ENCODE measurements at regions not wholly inside any gene's neighbourhood (a gene's known extent, or its start where the extent isn't known, plus 50 kb on each side); places are given as distances from the start of the nearest gene placed in this dataset.

- TF ChIP-seq CTCF (IDR thresholded peaks at IDR 0.05; ENCODE audit: insufficient read depth, low read length, missing control alignments): no peak
- CTCF ChIA-PET: interaction anchor here (0.7 to 1.2 kb wide), 3 partner anchors 12 to 266 kb away, joined by 3 to 4 read pairs (median 3); no protein-coding TSS in a partner anchor
- POLR2A ChIA-PET: no interaction called here
- H3K4me3 ChIP-seq (ENCODE audit: low read depth, low read length): no peak overlapping the region
- DNase-seq (ENCODE audit: low read depth, low spot score): no peak
Measured at GRCh38 chr7:106196460-106197021, 84.4 kb upstream of the SYPL1 start.

GRCh38 chr7:106193661-106194060 lies 81.5 kb upstream of the SYPL1 start:
- H3K4me3 ChIP-seq (ENCODE audit: low read depth, low read length): no peak overlapping the region
- POLR2A ChIA-PET: no interaction called here
- CTCF ChIA-PET: interaction anchor here (1.8 kb wide), 1 partner anchor 17 kb away, joined by 6 read pairs; no protein-coding TSS in a partner anchor
- no peak for DNase-seq (ENCODE audit: low read depth, low spot score)
- TF ChIP-seq CTCF (IDR thresholded peaks at IDR 0.05; ENCODE audit: insufficient read depth, low read length, missing control alignments): no peak

GRCh38 chr7:106190589-106191330 lies 78.6 kb upstream of the SYPL1 start:
- ChIA-PET POLR2A (no interaction called here), CTCF (interaction anchor here (1.1 to 2.4 kb wide), 3 partner anchors 14 to 272 kb away, joined by 3 to 6 read pairs (median 5); no protein-coding TSS in a partner anchor)
- TF ChIP-seq CTCF (IDR thresholded peaks at IDR 0.05; ENCODE audit: insufficient read depth, low read length, missing control alignments): no peak
- no peak overlapping the region for H3K4me3 ChIP-seq (ENCODE audit: low read depth, low read length)
- DNase-seq (ENCODE audit: low read depth, low spot score): no peak

DNA sequence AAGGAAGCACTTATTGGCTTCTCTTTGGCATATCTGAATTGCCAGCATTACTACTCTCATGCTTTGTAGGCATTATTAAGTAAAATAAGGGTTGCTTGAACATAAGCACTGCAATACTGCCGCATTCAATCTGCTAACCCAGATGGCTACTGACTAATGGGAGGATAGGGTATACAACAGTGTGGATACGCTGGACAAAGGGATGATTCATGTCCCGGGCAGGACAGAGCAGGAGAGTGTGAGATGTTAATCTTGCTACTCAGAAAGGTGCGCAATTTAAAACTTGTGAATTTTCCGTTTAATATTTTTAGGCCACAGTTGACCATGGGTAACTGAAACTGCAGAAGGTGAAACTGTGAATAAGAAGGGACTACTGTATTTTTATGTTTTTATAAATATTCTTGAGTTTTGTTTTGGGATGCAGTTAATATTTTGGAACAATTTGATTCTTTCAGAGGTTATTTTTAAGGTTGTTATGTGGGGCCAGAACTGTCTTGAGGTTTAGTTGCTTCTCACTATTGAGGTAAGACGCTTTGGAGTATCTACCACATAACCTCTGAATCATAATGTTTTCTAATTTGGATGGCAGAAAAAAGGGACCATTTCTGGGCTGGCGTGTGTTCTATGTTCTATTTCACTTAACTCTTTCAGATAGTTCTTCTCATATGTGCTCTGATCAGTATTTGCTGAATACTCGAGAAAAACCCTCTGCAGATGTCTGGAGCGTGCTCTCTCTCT lies 75.7 kb upstream of the SYPL1 start:
- H3K4me3 ChIP-seq (ENCODE audit: low read depth, low read length): no peak overlapping the region
- ChIA-PET POLR2A (no interaction called here), CTCF (interaction anchor here (1.2 to 1.9 kb wide), 2 partner anchors 12 to 275 kb away, joined by 4 to 8 read pairs; no protein-coding TSS in a partner anchor)
- no peak for DNase-seq (ENCODE audit: low read depth, low spot score)
- no peak for TF ChIP-seq CTCF (IDR thresholded peaks at IDR 0.05; ENCODE audit: insufficient read depth, low read length, missing control alignments)

DNA sequence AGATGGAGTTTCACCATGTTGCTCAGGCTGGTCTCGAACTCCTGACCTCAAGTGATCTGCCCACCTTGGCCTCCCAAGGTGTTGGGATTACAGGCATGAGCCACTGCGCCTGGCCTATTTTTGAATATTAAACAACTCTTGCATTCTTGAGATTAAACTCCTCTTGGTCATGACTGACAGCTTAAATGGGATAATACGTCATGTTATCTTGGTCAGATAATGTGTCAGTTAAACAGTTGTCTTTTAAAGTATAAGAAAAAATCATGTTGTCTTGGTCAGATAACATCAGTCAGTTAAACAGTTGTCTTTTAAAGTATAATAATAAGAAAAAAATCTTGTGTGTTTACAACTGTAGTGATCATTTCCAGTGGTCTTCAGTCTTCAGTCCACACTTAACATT lies 73.6 kb upstream of the SYPL1 start:
- DNase-seq (ENCODE audit: low read depth, low spot score): no peak
- no peak for TF ChIP-seq CTCF (IDR thresholded peaks at IDR 0.05; ENCODE audit: insufficient read depth, low read length, missing control alignments)
- H3K4me3 ChIP-seq (ENCODE audit: low read depth, low read length): no peak overlapping the region
- CTCF ChIA-PET: interaction anchor here (1.7 to 2.3 kb wide), 2 partner anchors 9 to 276 kb away, joined by 8 read pairs; no protein-coding TSS in a partner anchor
- POLR2A ChIA-PET: no interaction called here

- CTCF ChIA-PET: interaction anchor here (1.5 to 2.3 kb wide), 2 partner anchors 278 to 281 kb away, joined by 7 to 8 read pairs; no protein-coding TSS in a partner anchor
Measured at GRCh38 chr7:106183952-106184351, 71.8 kb upstream of the SYPL1 start.

More at GRCh38 chr7:106183952-106184351, 71.8 kb upstream of the SYPL1 start:
- H3K4me3 ChIP-seq (ENCODE audit: low read depth, low read length): no peak overlapping the region
- POLR2A ChIA-PET: no interaction called here
- no peak for DNase-seq (ENCODE audit: low read depth, low spot score)
- TF ChIP-seq CTCF (IDR thresholded peaks at IDR 0.05; ENCODE audit: insufficient read depth, low read length, missing control alignments): no peak

All from AG04449 (cell line).